ENCODE measurements at regions not wholly inside any gene's neighbourhood (a gene's known extent, or its start where the extent isn't known, plus 50 kb on each side); places are given as distances from the start of the nearest gene placed in this dataset.

- TF ChIP-seq POLR2A (IDR thresholded peaks at IDR 0.05; ENCODE audit: low read length) (no peak), CTCF (IDR thresholded peaks at IDR 0.05) (no peak), SREBF2 (IDR thresholded peaks at IDR 0.05) (no peak), CEBPB (IDR thresholded peaks at IDR 0.05) (no peak)
Observed at GRCh38 chr2:106644623-106645022, 157.5 kb downstream of the CD8B2 start.
